Raji (cell line): ENCODE measurements at regions not wholly inside any gene's neighbourhood (a gene's known extent, or its start where the extent isn't known, plus 50 kb on each side); places are given as distances from the start of the nearest gene placed in this dataset.

Source experiments
- POLR2A ChIP-seq: IDR thresholded peaks from 2 replicates; pipeline ENCODE4 v1.6.1; 2011; ENCODE audit warnings: low read depth, low read length, control low read depth; ENCODE audit not compliant: insufficient read depth

DNA sequence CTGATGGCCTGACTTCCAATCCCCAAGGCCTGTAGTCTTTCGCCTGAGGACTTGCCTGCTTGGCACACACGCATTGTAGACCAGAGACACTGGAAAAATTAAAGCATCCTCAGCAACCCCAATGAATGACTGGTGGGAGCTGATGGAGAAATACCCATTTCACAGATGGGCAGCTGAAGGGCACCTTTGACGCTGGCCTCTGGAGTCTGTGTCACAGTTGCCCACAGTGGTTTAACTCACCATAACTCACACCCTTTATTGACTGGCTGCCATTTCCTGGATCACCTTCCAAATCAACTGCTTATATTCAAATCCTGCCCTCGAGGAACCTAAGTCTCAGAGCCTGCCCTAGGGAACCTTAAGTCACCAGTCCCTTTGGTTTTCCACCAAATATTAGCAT lies 183.1 kb downstream of the SHQ1 start:
- no peak for TF ChIP-seq POLR2A

DNA sequence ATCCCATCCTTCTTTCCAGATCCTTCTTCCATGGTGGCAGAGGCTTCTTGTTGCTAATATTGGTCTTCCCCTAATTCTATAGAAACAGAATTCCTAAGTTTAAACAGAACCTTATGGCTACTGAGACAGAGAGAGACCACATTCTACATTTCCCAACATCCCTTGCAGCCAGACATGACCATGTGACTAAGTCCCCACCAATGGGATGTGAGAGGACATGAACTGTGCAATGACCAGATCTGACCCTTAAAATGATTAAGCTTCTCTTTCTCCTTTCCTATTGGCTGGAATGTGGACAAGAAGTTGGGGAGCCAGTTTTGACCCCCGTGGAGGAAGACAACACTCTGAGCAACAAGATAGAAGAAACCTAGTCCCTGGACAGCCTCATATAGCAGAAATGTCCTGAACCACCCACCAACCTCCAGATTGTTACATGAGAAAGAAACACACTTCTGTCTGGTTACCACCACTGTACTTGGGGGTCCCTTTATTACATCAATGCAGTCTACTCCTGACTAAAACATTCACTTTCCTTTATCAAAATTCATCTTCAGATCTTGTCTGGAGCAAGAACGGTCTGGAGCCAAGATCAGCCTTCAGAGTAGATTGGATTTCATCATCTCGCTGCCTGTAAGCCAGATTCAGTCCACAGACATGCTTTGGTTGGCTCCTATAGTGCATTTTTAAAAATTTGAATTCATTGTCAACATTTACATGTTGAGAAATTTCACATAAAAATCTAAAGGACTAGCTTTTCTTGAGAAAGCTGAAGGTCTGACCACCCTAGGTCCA lies 183.9 kb downstream of the SHQ1 start:
- TF ChIP-seq POLR2A: no peak

DNA sequence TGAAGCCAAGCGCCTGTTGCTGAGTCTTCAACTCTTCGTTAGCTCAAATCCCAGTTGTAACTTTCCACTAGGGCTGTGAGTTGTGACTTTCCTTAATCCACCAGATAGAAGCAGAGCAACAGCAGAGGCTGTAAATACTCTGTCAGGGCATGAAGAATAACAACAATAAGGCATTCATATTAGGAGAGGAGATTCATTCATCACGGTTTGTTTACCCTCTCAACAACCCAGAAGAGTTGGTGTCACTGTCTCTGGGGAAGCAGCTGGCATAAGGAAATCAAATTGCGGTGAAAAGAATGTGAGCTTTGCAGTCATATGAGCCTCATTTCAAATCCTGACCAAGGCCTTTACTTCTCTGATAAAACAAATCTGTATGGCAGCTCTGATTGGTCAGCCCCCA lies 184.8 kb downstream of the SHQ1 start:
- TF ChIP-seq POLR2A: no peak

DNA sequence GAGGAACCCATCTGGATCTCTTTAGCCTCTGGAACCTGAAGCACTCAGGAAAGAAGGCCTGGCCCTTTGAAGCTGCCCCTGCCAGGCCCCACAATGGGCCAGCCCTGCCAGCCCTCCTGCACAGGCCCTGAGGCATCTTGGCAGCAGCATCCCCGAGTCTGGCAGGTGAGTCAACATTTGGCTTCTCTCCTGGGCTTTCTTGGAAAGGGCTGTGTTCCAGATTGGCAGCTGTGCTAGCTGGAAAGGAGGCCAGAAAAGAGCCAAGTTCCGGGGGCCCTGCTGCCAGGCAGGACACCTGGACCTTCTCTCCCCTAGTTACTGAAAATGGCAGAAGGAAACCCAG lies 187.2 kb downstream of the SHQ1 start:
- TF ChIP-seq POLR2A: no peak

DNA sequence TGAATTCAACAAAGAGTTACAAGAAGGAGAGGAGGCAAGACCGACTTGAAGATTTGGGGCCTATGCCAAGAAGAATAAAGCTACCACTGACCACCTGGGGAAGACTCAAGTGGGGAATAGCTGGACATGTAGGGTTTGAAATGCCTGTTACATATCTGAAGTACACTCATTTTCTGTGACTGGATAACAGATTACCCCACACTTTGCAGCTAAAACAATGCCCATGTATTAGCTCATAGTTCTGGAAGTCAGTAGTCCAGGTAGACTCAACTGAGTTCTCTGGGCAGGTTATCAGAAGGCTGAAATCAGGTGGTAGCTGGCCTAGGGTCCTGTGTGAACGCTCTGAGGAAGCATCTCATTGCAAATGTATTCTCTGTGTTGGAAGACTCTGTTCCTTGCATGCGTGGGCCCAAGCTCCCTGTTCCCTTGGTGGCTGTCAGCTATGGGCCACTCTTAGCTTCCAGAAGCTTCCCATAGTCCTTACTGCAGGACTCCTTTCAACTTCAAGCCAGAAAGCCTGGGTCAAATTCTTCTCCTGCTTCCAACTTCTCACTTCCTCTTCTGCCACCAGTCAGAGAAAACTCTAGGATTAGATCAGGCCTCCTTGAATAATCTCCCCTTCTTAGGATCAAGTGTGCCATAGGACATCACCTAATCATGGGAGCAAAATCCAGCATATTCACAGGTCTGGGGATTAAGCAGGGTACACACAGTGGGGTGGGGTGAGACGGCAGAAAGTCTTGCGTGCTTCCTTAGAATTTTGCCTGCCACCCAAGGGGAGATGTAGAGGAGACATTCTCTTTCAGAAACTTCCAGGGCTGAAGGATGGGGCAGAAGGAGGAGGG lies 187.8 kb downstream of the SHQ1 start:
- no peak for TF ChIP-seq POLR2A

DNA sequence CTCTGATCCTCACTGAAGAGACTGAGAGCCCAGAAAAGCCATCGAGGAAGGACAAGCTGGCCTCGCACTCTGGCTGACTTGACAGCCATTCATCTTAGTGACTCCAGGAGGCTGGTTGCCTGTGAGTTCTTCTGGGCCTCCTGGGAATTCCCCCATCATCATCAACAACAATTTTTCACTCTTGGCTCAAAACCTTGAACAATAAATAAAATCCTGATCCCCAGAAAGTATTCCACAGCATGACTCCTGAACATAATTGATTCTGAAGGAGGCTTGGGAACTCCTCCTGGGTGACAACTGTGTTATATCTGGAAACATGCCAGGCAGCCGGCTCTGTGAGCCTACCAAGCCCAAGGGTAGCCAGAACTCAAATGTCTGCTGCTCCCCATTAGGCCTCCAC lies 188.6 kb downstream of the SHQ1 start:
- no peak for TF ChIP-seq POLR2A

DNA sequence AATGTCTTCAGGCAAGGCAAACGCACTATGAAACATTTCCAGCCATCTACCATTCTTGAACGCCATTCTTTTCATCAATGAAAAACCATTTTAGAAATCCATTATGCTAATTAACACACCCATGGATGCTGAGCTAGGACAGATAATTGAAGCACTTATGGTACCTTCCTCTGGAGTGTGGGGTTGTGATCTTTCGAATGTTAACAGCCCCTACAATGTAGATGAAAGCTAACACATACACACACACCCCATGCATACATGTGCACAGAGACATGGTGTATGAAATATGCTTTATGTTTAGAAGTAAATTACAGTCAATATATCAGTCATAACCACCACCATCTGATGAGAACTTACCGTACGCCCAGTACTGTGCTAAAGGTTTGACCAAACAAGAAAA lies 189.1 kb downstream of the SHQ1 start:
- no peak for TF ChIP-seq POLR2A

DNA sequence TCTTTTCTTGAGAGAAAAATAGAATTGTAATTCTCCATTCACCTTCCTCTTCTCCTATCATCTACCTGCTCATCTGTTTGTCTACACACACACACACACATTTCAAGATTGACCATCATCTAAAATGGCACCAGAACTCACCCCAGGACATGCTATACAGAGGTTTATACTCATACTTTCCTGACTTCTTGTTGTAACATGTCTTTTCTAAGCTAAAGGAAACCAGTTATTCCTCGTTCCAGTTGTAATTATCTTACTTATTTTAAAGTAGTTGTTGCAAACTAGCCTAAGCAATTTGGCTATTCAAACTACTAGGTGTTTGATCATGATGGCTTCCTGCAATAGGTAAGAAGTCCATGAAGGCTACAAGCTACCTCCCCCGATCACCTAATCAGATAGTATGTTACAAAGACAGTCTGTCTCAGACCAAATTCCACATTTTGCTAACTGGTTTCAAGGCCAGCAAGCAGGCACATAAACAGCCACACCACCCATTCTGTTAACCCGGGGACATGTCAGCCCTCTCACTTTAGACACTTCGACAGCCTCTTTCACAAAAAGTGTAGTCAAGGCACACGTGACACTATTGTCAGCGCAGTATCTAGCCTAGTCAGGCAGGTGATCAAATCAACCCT lies 189.7 kb downstream of the SHQ1 start:
- no peak for TF ChIP-seq POLR2A

DNA sequence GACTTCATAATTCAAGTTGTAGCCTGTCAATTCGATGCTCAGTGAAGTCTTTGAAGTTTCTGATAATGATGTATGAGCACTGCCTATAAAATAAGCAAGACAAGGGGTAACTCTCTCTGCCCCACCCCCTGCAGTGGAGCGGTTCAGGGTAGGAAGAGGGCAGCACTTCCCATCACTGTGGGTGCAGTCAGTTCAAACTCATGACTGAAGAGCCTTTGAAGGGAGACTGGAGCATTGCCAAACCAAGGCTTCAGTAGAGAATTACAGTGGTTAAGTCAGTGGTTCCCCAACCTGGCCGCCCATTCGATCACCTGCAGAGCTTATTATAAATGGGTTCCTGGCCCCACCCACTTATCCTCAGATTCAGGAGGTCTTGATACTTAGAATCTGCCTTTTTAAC lies 190.6 kb downstream of the SHQ1 start:
- TF ChIP-seq POLR2A: no peak

DNA sequence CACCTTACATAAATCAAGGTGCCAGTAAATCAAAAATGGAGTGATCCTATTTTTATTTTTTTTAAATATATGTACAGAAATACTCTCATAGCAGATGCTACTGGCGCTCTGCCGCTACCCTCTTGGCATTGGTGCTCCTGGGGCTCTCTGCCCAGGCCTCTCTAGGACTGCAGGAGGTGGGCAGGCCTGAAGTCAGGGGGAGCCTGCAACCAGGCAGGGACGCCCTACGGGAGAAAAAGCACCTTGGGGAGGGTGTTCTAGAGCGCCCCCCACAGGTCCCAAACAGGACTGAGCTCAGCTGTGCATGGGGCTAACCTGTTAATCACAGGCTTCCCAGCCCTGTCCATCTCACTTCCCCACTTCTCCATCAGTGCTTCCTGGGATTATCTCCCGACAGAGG lies 192.5 kb downstream of the SHQ1 start:
- TF ChIP-seq POLR2A: no peak

DNA sequence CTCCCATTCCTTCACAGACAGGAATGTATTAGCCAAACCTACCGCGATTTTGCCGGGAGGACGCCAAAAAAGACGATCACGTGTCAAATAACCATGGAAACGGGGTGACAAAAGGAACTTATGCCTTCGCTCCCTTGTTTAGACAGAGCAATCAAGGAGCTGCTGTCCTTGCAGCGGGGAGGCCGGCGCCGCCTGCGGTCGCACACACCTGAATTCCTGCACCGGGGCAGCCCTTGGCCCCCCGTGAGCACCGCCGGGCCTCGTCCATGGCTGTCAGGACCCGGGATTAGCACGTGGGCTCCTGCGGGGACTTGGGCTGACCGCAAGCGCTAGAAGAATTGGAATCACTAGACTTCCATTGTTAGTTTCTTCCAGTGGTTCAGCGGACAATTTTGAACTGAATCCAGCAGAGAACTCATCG lies 193.1 kb downstream of the SHQ1 start:
- no peak for TF ChIP-seq POLR2A

DNA sequence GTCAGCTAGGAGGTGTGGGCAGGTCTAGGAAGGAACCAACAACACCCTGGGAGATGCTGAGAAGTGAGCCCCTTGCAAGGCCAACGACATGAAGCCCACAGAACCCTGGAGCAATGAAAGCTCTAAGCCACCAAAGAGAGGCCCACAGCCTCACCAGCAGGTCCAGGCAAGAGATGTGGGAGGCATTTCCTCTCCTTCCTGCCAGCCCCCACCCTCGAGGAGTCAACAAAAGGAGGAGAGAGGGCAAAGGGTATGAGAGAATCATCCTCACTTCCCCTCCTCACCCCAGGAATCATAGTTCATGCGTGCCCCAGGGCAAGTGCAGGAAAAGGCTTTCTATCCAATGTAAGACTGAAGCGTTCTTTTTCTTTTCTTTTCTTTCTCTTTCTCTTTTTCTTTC lies 195.8 kb downstream of the SHQ1 start:
- TF ChIP-seq POLR2A: no peak

DNA sequence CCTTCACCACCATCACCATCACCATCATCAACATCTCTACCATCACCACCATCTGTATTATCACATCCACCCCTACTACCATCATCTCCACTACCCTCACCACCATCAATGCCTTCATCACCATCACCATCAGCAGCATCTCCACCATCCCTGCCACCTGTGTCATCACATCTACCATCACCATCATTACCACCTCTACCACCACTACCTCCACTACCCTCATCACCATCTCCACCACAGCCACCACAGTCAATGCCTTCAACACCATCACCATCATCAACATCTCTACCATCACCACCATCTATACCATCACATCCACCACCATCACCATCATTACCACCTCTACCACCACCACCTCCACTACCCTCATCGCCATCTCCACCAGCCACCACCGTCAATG lies 196.7 kb downstream of the SHQ1 start:
- no peak for TF ChIP-seq POLR2A

DNA sequence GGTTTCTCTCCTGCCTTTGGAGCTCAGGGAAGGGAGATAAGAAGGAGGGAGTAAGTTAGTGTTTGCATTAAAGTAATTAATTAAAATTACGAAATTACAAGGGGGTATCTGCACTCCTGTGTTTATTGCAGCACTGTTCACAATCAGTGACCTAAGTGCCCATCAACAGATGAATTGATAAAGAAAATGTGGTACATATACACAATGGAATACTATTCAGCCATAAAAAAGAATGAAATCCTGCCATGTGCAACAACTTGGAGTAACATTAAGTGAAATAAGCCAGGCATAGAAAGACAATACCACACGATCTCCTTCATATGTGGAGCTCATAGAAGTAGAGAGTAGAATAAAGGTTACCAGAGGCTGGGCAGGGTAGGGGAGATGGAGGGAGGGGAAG lies 202.0 kb downstream of the SHQ1 start:
- TF ChIP-seq POLR2A: no peak

DNA sequence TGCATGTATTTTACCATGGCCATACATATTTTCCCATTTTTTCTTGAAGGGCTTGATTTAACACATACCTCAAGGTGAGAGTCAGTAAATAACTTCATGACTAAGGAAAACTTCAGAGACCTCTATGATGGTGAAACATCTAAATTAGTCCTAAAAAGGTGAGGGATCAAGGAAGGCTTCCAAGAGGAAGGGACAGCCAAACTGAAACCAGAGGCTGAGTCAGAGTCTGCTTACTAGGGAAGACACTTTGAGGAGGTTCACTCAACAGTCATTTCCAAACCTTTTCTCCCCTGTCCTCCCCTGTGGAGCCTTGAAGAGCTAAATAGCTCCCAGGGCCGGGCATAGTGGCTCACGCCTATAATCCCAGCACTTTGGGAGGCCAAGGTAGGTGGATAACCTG lies 206.6 kb downstream of the SHQ1 start:
- no peak for TF ChIP-seq POLR2A

DNA sequence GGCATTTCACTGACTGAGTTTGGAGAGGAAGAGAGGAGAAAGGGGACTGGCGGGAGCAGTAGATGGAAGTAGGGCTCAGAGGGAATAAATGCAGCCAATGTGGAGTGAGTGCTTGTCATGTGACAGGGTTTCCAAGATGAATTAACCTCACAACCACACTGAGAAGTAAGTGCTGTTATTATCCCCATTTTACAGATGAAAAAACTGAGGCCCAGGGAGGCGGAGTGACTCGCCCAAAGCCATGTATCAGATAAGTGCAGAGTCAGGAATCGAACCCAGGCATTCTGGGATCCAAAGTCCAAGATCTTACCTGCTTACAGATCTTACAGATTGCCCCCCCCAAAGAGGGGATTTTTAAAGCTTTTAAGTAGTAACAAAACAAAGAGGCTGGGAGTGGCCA lies 207.2 kb downstream of the SHQ1 start:
- no peak for TF ChIP-seq POLR2A
